ENCODE measurements at regions not wholly inside any gene's neighbourhood (a gene's known extent, or its start where the extent isn't known, plus 50 kb on each side); places are given as distances from the start of the nearest gene placed in this dataset.

- DNase-seq (ENCODE audit: low read depth): no peak
- in situ Hi-C loops (cut with HindIII; ENCODE audit: low pct_unique_long_range_greater_than_20kb, low sequenced_read_pairs): no loop called here
Observed at GRCh38 chr2:21970971-21971370, 847.2 kb downstream of the TDRD15 start.

- in situ Hi-C loops (cut with HindIII; ENCODE audit: low pct_unique_long_range_greater_than_20kb, low sequenced_read_pairs): no loop called here
- no peak for DNase-seq (ENCODE audit: low read depth)
Observed at GRCh38 chr2:21972586-21972985, 848.8 kb downstream of the TDRD15 start.

- DNase-seq (ENCODE audit: low read depth): no peak
- in situ Hi-C loops (cut with HindIII; ENCODE audit: low pct_unique_long_range_greater_than_20kb, low sequenced_read_pairs): no loop called here
Observed at GRCh38 chr2:21981127-21981526, 857.4 kb downstream of the TDRD15 start.

- in situ Hi-C loops (cut with HindIII; ENCODE audit: low pct_unique_long_range_greater_than_20kb, low sequenced_read_pairs): no loop called here
- no peak for DNase-seq (ENCODE audit: low read depth)
Observed at GRCh38 chr2:21993002-21993401, 869.2 kb downstream of the TDRD15 start.

- no peak for DNase-seq (ENCODE audit: low read depth)
- in situ Hi-C loops (cut with HindIII; ENCODE audit: low pct_unique_long_range_greater_than_20kb, low sequenced_read_pairs): no loop called here
Observed at GRCh38 chr2:21996339-21996738, 872.6 kb downstream of the TDRD15 start.

GRCh38 chr2:21999522-21999921 is 875.8 kb downstream of the TDRD15 start:
- no peak for DNase-seq (ENCODE audit: low read depth)
- in situ Hi-C loops (cut with HindIII; ENCODE audit: low pct_unique_long_range_greater_than_20kb, low sequenced_read_pairs): no loop called here

- DNase-seq (ENCODE audit: low read depth): no peak
- in situ Hi-C loops (cut with HindIII; ENCODE audit: low pct_unique_long_range_greater_than_20kb, low sequenced_read_pairs): no loop called here
Observed at GRCh38 chr2:22002066-22002465, 878.3 kb downstream of the TDRD15 start.

- in situ Hi-C loops (cut with HindIII; ENCODE audit: low pct_unique_long_range_greater_than_20kb, low sequenced_read_pairs): no loop called here
- no peak for DNase-seq (ENCODE audit: low read depth)
Observed at GRCh38 chr2:22003270-22003669, 879.5 kb downstream of the TDRD15 start.

- in situ Hi-C loops (cut with HindIII; ENCODE audit: low pct_unique_long_range_greater_than_20kb, low sequenced_read_pairs): no loop called here
- DNase-seq (ENCODE audit: low read depth): no peak
Observed at GRCh38 chr2:22011048-22011447, 887.3 kb downstream of the TDRD15 start.

- in situ Hi-C loops (cut with HindIII; ENCODE audit: low pct_unique_long_range_greater_than_20kb, low sequenced_read_pairs): no loop called here
Observed at GRCh38 chr2:22020091-22020742, 896.4 kb downstream of the TDRD15 start.

GRCh38 chr2:22027345-22028005 is 903.7 kb downstream of the TDRD15 start:
- in situ Hi-C loops (cut with HindIII; ENCODE audit: low pct_unique_long_range_greater_than_20kb, low sequenced_read_pairs): no loop called here
- no peak for DNase-seq (ENCODE audit: low read depth)

More at GRCh38 chr2:22020091-22020742, 896.4 kb downstream of the TDRD15 start:
- DNase-seq (ENCODE audit: low read depth): no peak

GRCh38 chr2:22035361-22035830 is 911.6 kb downstream of the TDRD15 start:
- in situ Hi-C loops (cut with HindIII; ENCODE audit: low pct_unique_long_range_greater_than_20kb, low sequenced_read_pairs): no loop called here
- DNase-seq (ENCODE audit: low read depth): no peak

GRCh38 chr2:22037274-22037673 is 913.5 kb downstream of the TDRD15 start:
- no peak for DNase-seq (ENCODE audit: low read depth)
- in situ Hi-C loops (cut with HindIII; ENCODE audit: low pct_unique_long_range_greater_than_20kb, low sequenced_read_pairs): no loop called here

- in situ Hi-C loops (cut with HindIII; ENCODE audit: low pct_unique_long_range_greater_than_20kb, low sequenced_read_pairs): no loop called here
- no peak for DNase-seq (ENCODE audit: low read depth)
Observed at GRCh38 chr2:22043784-22044183, 920.0 kb downstream of the TDRD15 start.

GRCh38 chr2:22055784-22056620 is 932.2 kb downstream of the TDRD15 start:
- no peak for DNase-seq (ENCODE audit: low read depth)
- in situ Hi-C loops (cut with HindIII; ENCODE audit: low pct_unique_long_range_greater_than_20kb, low sequenced_read_pairs): no loop called here

- in situ Hi-C loops (cut with HindIII; ENCODE audit: low pct_unique_long_range_greater_than_20kb, low sequenced_read_pairs): no loop called here
- DNase-seq (ENCODE audit: low read depth): peak; percentile 32
Observed at GRCh38 chr2:22056621-22057132, 932.9 kb downstream of the TDRD15 start.

GRCh38 chr2:22062679-22063078 is 938.9 kb downstream of the TDRD15 start:
- in situ Hi-C loops (cut with HindIII; ENCODE audit: low pct_unique_long_range_greater_than_20kb, low sequenced_read_pairs): no loop called here
- no peak for DNase-seq (ENCODE audit: low read depth)

- in situ Hi-C loops (cut with HindIII; ENCODE audit: low pct_unique_long_range_greater_than_20kb, low sequenced_read_pairs): no loop called here
- DNase-seq (ENCODE audit: low read depth): no peak
Observed at GRCh38 chr2:22076454-22076853, 952.7 kb downstream of the TDRD15 start.

GRCh38 chr2:22078701-22079100 is 954.9 kb downstream of the TDRD15 start:
- no peak for DNase-seq (ENCODE audit: low read depth)
- in situ Hi-C loops (cut with HindIII; ENCODE audit: low pct_unique_long_range_greater_than_20kb, low sequenced_read_pairs): no loop called here
